DND-41 (cell line): ENCODE measurements at regions not wholly inside any gene's neighbourhood (a gene's known extent, or its start where the extent isn't known, plus 50 kb on each side); places are given as distances from the start of the nearest gene placed in this dataset.

Experiments used
- ATAC-seq: fragments of 200-7000 bp; cut with Tn5 transposase; 3 replicates; pipeline ENCODE4 v1.9.1; 2021; ENCODE audit warnings: low read depth; ENCODE audit not compliant: insufficient read depth
- DNase-seq: peaks from one replicate; pipeline ENCODE4 v3.0.0-alpha.2; 2020
- H2AFZ ChIP-seq: 2 replicates; pipeline ENCODE4 v1.6.0; 2012; ENCODE audit warnings: low read depth, low read length
- H3K27ac ChIP-seq: 2 replicates; pipeline ENCODE4 v1.5.1; 2012; ENCODE audit warnings: low read length, inconsistent platforms
- H3K27me3 ChIP-seq: fragments of 200-600 bp; sonication (generic); 2 replicates; pipeline ENCODE4 v1.6.0; 2012; ENCODE audit warnings: low read length, mild to moderate bottlenecking, inconsistent platforms; ENCODE audit not compliant: insufficient read depth, poor library complexity
- H3K36me3 ChIP-seq: 2 replicates; pipeline ENCODE4 v1.5.1; 2012; ENCODE audit warnings: low read length, inconsistent platforms; ENCODE audit not compliant: insufficient read depth
- H3K4me1 ChIP-seq: 2 replicates; pipeline ENCODE4 v1.5.1; 2012; ENCODE audit warnings: mild to moderate bottlenecking, low read length; ENCODE audit not compliant: insufficient read depth
- H3K4me2 ChIP-seq: 2 replicates; pipeline ENCODE4 v1.6.0; 2012; ENCODE audit warnings: mild to moderate bottlenecking, moderate library complexity, low read length, inconsistent platforms; ENCODE audit not compliant: insufficient read depth
- H3K4me3 ChIP-seq, 2 experiments: fragments of 200-600 bp in 1 of 2; shearing (Covaris generic) in 1 of 2; 2 replicates each; pipeline ENCODE4 v1.5.1; 2012 to 2016; ENCODE audit warnings: inconsistent platforms in 2 of 2, low read length in 2 of 2, mild to moderate bottlenecking in 2 of 2, low read depth in 1 of 2, moderate library complexity in 1 of 2
- H3K79me2 ChIP-seq: 2 replicates; pipeline ENCODE4 v1.6.0; 2012; ENCODE audit warnings: low read length, inconsistent platforms; ENCODE audit not compliant: insufficient read depth
- H3K9ac ChIP-seq: 2 replicates; pipeline ENCODE4 v1.6.0; 2012; ENCODE audit warnings: low read depth, mild to moderate bottlenecking, inconsistent platforms, low read length, moderate library complexity
- H3K9me3 ChIP-seq: 2 replicates; pipeline ENCODE4 v1.5.1; 2012; ENCODE audit warnings: low read length, moderate library complexity, mild to moderate bottlenecking, inconsistent platforms; ENCODE audit not compliant: insufficient read depth, severe bottlenecking
- H4K20me1 ChIP-seq: 2 replicates; pipeline ENCODE4 v1.6.0; 2012; ENCODE audit warnings: low read length; ENCODE audit not compliant: insufficient read depth
- EZH2 ChIP-seq: IDR thresholded peaks from 3 replicates; pipeline ENCODE4 v1.6.1; 2012; ENCODE audit warnings: borderline replicate concordance, low read depth, mild to moderate bottlenecking, moderate library complexity, low read length, inconsistent platforms; ENCODE audit not compliant: severe bottlenecking
- TF ChIP-seq, protein P1 (sequence below): IDR thresholded peaks from 2 replicates; pipeline ENCODE4 v1.5.1; 2012; ENCODE audit warnings: borderline replicate concordance, low read length, moderate library complexity, mild to moderate bottlenecking; ENCODE audit not compliant: poor library complexity, severe bottlenecking; ENCODE audit errors: extremely low read depth

- Histone ChIP-seq H4K20me1 (no peaks in the 10 kb centered on the region), H3K27me3 (peaks cover 2% of the 10 kb centered on the region), H2AFZ (no peak overlapping the region), H3K9ac (no peak overlapping the region), H3K36me3 (no peaks in the 10 kb centered on the region), H3K4me1 (no peaks in the 10 kb centered on the region), H3K27ac (no peak overlapping the region), H3K4me3 (no peak overlapping the region), H3K4me2 (no peak overlapping the region), H3K79me2 (no peaks in the 10 kb centered on the region), H3K9me3 (no peaks in the 10 kb centered on the region)
- ATAC-seq = no peak
- TF ChIP-seq, protein P1, sequence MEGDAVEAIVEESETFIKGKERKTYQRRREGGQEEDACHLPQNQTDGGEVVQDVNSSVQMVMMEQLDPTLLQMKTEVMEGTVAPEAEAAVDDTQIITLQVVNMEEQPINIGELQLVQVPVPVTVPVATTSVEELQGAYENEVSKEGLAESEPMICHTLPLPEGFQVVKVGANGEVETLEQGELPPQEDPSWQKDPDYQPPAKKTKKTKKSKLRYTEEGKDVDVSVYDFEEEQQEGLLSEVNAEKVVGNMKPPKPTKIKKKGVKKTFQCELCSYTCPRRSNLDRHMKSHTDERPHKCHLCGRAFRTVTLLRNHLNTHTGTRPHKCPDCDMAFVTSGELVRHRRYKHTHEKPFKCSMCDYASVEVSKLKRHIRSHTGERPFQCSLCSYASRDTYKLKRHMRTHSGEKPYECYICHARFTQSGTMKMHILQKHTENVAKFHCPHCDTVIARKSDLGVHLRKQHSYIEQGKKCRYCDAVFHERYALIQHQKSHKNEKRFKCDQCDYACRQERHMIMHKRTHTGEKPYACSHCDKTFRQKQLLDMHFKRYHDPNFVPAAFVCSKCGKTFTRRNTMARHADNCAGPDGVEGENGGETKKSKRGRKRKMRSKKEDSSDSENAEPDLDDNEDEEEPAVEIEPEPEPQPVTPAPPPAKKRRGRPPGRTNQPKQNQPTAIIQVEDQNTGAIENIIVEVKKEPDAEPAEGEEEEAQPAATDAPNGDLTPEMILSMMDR = no peak
- TF ChIP-seq EZH2 = no peak
- no peak for DNase-seq
These were observed 158.6 kb downstream of the MELK start for GRCh38 chr9:36731068-36731956.

- Histone ChIP-seq H3K4me2 (no peak overlapping the region), H3K79me2 (no peaks in the 10 kb centered on the region), H4K20me1 (no peaks in the 10 kb centered on the region), H3K9ac (no peak overlapping the region), H3K4me1 (no peaks in the 10 kb centered on the region), H3K4me3 (no peak overlapping the region), H3K27me3 (peaks cover 2% of the 10 kb centered on the region), H3K27ac (no peak overlapping the region), H3K9me3 (no peaks in the 10 kb centered on the region), H2AFZ (no peak overlapping the region), H3K36me3 (no peaks in the 10 kb centered on the region)
- no peak for ATAC-seq
- DNase-seq = no peak
- TF ChIP-seq, protein P1 = no peak
- TF ChIP-seq EZH2 = no peak
These were observed 162.0 kb downstream of the MELK start for GRCh38 chr9:36734737-36735136.

GRCh38 chr9:36736648-36737047 lies 164.0 kb downstream of the MELK start:
- no peaks in the 10 kb centered on the region for H3K4me1 ChIP-seq
- no peak overlapping the region for H3K27ac ChIP-seq
- DNase-seq (no peak), ATAC-seq (no peak)
- no peaks in the 10 kb centered on the region for H3K9me3 ChIP-seq
- no peaks in the 10 kb centered on the region for H4K20me1 ChIP-seq
- no peak overlapping the region for H3K4me3 ChIP-seq
- H3K9ac ChIP-seq = no peak overlapping the region
- H3K79me2 ChIP-seq = no peaks in the 10 kb centered on the region
- H3K36me3 ChIP-seq = no peaks in the 10 kb centered on the region
- H3K4me2 ChIP-seq = no peak overlapping the region
- H2AFZ ChIP-seq = no peak overlapping the region
- H3K27me3 ChIP-seq = peaks cover 5% of the 10 kb centered on the region
- TF ChIP-seq EZH2 = no peak
- TF ChIP-seq, protein P1 = no peak
